CD14-positive monocyte (primary cell): ENCODE measurements at regions not wholly inside any gene's neighbourhood (a gene's known extent, or its start where the extent isn't known, plus 50 kb on each side); places are given as distances from the start of the nearest gene placed in this dataset.

ENCODE experiments used
- DNase-seq, 3 donors: peaks; one replicate each; pipeline ENCODE4 v3.0.0-alpha.2; 2011 to 2022
- H2AFZ ChIP-seq: 2 replicates; pipeline ENCODE4 v1.6.0; 2012; ENCODE audit warnings: mild to moderate bottlenecking, low read depth, low read length, inconsistent platforms; ENCODE audit not compliant: insufficient read depth, poor library complexity, severe bottlenecking
- H3K27ac ChIP-seq, 2 donors: 1 replicate in 1 of 2; 2 replicates in 1 of 2; pipeline ENCODE4 v1.5.1; 2012 to 2013; ENCODE audit warnings: low read length in 2 of 2, control low read depth in 1 of 2, inconsistent platforms in 1 of 2, low read depth in 1 of 2, mild to moderate bottlenecking in 1 of 2
- H3K27me3 ChIP-seq, 2 donors: one replicate each; pipeline versions ENCODE4 v1.6.0 to v1.6.1; 2011 to 2013; ENCODE audit warnings: low read length in 2 of 2; ENCODE audit not compliant: control insufficient read depth in 2 of 2, insufficient read depth in 2 of 2
- H3K36me3 ChIP-seq, 2 donors: replicated peaks in 1 of 2; 1 replicate in 1 of 2; 2 replicates in 1 of 2; pipeline versions ENCODE4 v1.5.1 to v1.6.1; 2012 to 2013; ENCODE audit warnings: low read length in 2 of 2, control low read depth in 1 of 2, inconsistent platforms in 1 of 2, mild to moderate bottlenecking in 1 of 2; ENCODE audit not compliant: insufficient read depth in 2 of 2, control insufficient read depth in 1 of 2
- H3K4me1 ChIP-seq, 2 donors: 1 replicate in 1 of 2; 2 replicates in 1 of 2; pipeline versions ENCODE4 v1.5.1 to v1.6.1; 2012 to 2013; ENCODE audit warnings: low read length in 2 of 2, control low read depth in 1 of 2, inconsistent platforms in 1 of 2, mild to moderate bottlenecking in 1 of 2, moderate library complexity in 1 of 2; ENCODE audit not compliant: insufficient read depth in 2 of 2, control insufficient read depth in 1 of 2
- H3K4me2 ChIP-seq: replicated peaks from 2 replicates; pipeline ENCODE3; 2012; ENCODE audit warnings: low read length, moderate library complexity, mild to moderate bottlenecking; ENCODE audit not compliant: poor library complexity, severe bottlenecking; ENCODE audit errors: extremely low read depth
- H3K4me3 ChIP-seq, 3 experiments: fragments of 200-600 bp in 1 of 3; sonication (generic) in 1 of 3; replicated peaks in 1 of 3; 1 replicate in 2 of 3; 2 replicates in 1 of 3; pipeline ENCODE4 v1.5.1; 2011 to 2013; ENCODE audit warnings: low read length in 3 of 3, mild to moderate bottlenecking in 3 of 3, control low read depth in 2 of 3, low read depth in 2 of 3, inconsistent platforms in 1 of 3, moderate library complexity in 1 of 3
- H3K79me2 ChIP-seq: 2 replicates; pipeline ENCODE4 v1.6.0; 2012; ENCODE audit warnings: mild to moderate bottlenecking, control low read depth, inconsistent platforms, low read length, moderate library complexity; ENCODE audit not compliant: insufficient read depth
- H3K9ac ChIP-seq: 2 replicates; pipeline ENCODE4 v1.6.0; 2017; ENCODE audit warnings: low read length, mild to moderate bottlenecking; ENCODE audit not compliant: insufficient read depth, poor library complexity, severe bottlenecking
- H3K9me3 ChIP-seq, 2 donors: replicated peaks in 1 of 2; 1 replicate in 1 of 2; 2 replicates in 1 of 2; pipeline versions ENCODE4 v1.5.1 to v1.6.1; 2012 to 2013; ENCODE audit warnings: low read length in 2 of 2, control low read depth in 1 of 2; ENCODE audit not compliant: control insufficient read depth in 1 of 2, insufficient read depth in 1 of 2
- H4K20me1 ChIP-seq: 2 replicates; pipeline ENCODE4 v1.6.0; 2012; ENCODE audit warnings: mild to moderate bottlenecking, low read length, control low read depth, moderate library complexity; ENCODE audit not compliant: insufficient read depth
- H3K27ac Mint-ChIP-seq, 7 donors: one replicate each; pipeline ENCODE4 v1.8.0; 2020; ENCODE audit warnings: mild to moderate bottlenecking in 7 of 7, mixed read lengths in 7 of 7, moderate library complexity in 6 of 7, inconsistent platforms in 2 of 7
- H3K27me3 Mint-ChIP-seq, 3 donors: one replicate each; pipeline ENCODE4 v1.8.0; 2021 to 2022; ENCODE audit warnings: low read depth in 3 of 3, mild to moderate bottlenecking in 3 of 3, mixed read lengths in 3 of 3, moderate library complexity in 3 of 3, inconsistent platforms in 1 of 3
- H3K36me3 Mint-ChIP-seq, 2 donors: one replicate each; pipeline ENCODE4 v1.8.0; 2020; ENCODE audit warnings: mixed read lengths in 2 of 2, inconsistent platforms in 1 of 2, mild to moderate bottlenecking in 1 of 2
- H3K4me1 Mint-ChIP-seq: one replicate; pipeline ENCODE4 v1.8.0; 2020; ENCODE audit warnings: mild to moderate bottlenecking, mixed read lengths
- H3K4me3 Mint-ChIP-seq, 2 donors: one replicate each; pipeline ENCODE4 v1.8.0; 2020; ENCODE audit warnings: mild to moderate bottlenecking in 2 of 2, mixed read lengths in 2 of 2, moderate library complexity in 1 of 2
- H3K9me3 Mint-ChIP-seq, 7 donors: one replicate each; pipeline ENCODE4 v1.8.0; 2020 to 2022; ENCODE audit warnings: mixed read lengths in 7 of 7, mild to moderate bottlenecking in 6 of 7, moderate library complexity in 6 of 7, inconsistent platforms in 2 of 7
- WGBS: methylation state at CpG from one replicate; pipeline ENCODE4 v1.1.5; 2013; ENCODE audit warnings: missing lambda C conversion rate; ENCODE audit not compliant: insufficient coverage; 5-methylcytosine and 5-hydroxymethylcytosine counted together
- intact Hi-C, 2 donors: fragments of 100-400 bp; cut with micrococcal nuclease; formaldehyde crosslinking; loops; one replicate each; pipeline versions ENCODE4 v1.15.0 to v1.15.1; 2023
- TF ChIP-seq, protein P1 (sequence below): fragments of 200-600 bp; IDR thresholded peaks from one replicate; pipeline ENCODE4 v1.8.0; 2022; ENCODE audit warnings: antibody characterized with exemption, mild to moderate bottlenecking

DNA sequence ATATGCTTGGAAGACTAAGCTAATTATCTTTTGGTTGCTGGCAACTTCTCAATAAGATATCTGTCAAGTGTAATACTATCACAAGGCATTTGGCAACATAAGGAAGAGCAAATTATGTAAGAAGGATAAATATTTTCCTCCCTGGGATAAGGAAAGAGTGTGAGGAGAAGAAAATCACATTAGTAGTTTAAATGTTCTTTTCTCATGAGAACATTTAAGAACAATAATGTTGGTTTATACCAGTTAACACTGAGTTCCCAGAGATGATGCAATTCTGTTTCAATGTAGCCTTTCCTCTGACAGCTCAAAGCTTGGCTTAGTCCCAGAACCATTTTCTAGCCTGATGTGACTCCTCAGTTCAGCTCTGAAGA lies 66.1 kb upstream of the NPHP3 start:
- TF ChIP-seq, protein P1, sequence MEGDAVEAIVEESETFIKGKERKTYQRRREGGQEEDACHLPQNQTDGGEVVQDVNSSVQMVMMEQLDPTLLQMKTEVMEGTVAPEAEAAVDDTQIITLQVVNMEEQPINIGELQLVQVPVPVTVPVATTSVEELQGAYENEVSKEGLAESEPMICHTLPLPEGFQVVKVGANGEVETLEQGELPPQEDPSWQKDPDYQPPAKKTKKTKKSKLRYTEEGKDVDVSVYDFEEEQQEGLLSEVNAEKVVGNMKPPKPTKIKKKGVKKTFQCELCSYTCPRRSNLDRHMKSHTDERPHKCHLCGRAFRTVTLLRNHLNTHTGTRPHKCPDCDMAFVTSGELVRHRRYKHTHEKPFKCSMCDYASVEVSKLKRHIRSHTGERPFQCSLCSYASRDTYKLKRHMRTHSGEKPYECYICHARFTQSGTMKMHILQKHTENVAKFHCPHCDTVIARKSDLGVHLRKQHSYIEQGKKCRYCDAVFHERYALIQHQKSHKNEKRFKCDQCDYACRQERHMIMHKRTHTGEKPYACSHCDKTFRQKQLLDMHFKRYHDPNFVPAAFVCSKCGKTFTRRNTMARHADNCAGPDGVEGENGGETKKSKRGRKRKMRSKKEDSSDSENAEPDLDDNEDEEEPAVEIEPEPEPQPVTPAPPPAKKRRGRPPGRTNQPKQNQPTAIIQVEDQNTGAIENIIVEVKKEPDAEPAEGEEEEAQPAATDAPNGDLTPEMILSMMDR = no peak

DNA sequence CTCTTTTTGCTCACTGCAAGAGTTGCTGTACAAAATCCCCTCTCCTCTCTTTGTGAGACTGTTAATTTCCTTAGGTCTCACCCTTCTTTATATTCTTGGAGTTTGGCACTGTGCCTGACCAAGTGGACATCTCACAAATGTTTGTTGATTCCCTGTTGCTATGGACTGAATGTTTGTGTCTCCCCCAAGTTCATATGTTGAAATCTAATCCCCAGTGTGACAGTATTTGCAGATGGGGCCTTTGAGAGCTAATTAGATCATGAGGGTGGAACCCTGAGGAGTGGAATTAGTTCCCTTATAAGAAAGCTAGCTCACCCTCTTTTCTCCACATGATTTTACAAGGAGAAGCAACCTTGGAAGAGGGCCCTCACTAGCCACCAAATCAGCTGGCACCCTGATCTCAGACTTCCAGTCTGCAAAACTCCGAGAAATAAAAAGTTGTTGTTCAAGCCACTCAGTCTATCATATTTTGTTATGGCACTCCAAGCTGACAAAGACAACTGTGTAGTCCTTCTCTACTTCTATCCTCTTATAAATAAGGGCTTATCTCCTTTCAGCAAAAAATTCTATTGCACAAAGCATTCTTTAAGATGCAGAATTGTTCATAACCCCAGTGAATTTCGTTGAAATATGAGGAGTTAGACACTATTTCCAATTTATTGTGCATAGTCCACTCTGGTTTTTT lies 65.5 kb upstream of the NPHP3 start:
- no peak for DNase-seq
- H3K27ac ChIP-seq = no peak overlapping the region
- Mint-ChIP-seq H3K4me1 (peaks cover 5% of the 10 kb centered on the region), H3K36me3 (no peaks in the 10 kb centered on the region), H3K9me3 (peaks cover 0 to 4% (median 2%) of the 10 kb centered on the region in 7 donors), H3K27ac (no peak overlapping the region), H3K4me3 (no peak overlapping the region), H3K27me3 (peaks cover 0 to 4% (median 3%) of the 10 kb centered on the region in 3 donors)
- H3K36me3 ChIP-seq = no peaks in the 10 kb centered on the region
- H2AFZ ChIP-seq = no peak overlapping the region
- H3K4me3 ChIP-seq = no peak overlapping the region
- H3K4me2 ChIP-seq = no peak overlapping the region
- H3K4me1 ChIP-seq = no peaks in the 10 kb centered on the region
- H4K20me1 ChIP-seq = no peaks in the 10 kb centered on the region
- no peak overlapping the region for H3K9ac ChIP-seq
- TF ChIP-seq, protein P1 = no peak
- no peaks in the 10 kb centered on the region for H3K27me3 ChIP-seq
- WGBS = 80% methylated on average over 1 of the region's 2 CpGs
- intact Hi-C loops = no loop called here
- H3K9me3 ChIP-seq = no peaks in the 10 kb centered on the region
- no peaks in the 10 kb centered on the region for H3K79me2 ChIP-seq

More for the DNA sequence above, 66.1 kb upstream of the NPHP3 start:
- Mint-ChIP-seq H3K9me3 (peaks cover 0 to 3% (median 2%) of the 10 kb centered on the region in 7 donors), H3K4me1 (peaks cover 5% of the 10 kb centered on the region), H3K27me3 (peaks cover 0 to 4% (median 3%) of the 10 kb centered on the region in 3 donors), H3K36me3 (no peaks in the 10 kb centered on the region), H3K27ac (no peak overlapping the region), H3K4me3 (no peak overlapping the region)
- Histone ChIP-seq H3K4me1 (no peaks in the 10 kb centered on the region), H3K4me2 (no peak overlapping the region), H3K27ac (no peak overlapping the region), H2AFZ (no peak overlapping the region), H3K27me3 (no peaks in the 10 kb centered on the region), H3K4me3 (no peak overlapping the region), H3K9ac (no peak overlapping the region), H3K79me2 (no peaks in the 10 kb centered on the region), H3K36me3 (no peaks in the 10 kb centered on the region), H4K20me1 (no peaks in the 10 kb centered on the region), H3K9me3 (no peaks in the 10 kb centered on the region)
- DNase-seq = no peak
- intact Hi-C loops = no loop called here
